BLaER1 treated with 17β-estradiol and CSF1 and Interleukin-3, amounts not matched to agents 10 nM and 100 nM (cell line): ENCODE measurements at regions not wholly inside any gene's neighbourhood (a gene's known extent, or its start where the extent isn't known, plus 50 kb on each side); places are given as distances from the start of the nearest gene placed in this dataset.
"Not testable (repeated sequence)": the region's sequence is repeated elsewhere in the genome, so short reads cannot be mapped to it uniquely, and the experiment has no call there.

Experiments used
- H3K27ac ChIP-seq, 11 experiments: shearing (Covaris generic); formaldehyde crosslinking; 2 replicates each; pipeline ENCODE4 v1.8.1; 2022
- H3K27me3 ChIP-seq, 11 experiments: shearing (Covaris generic); formaldehyde crosslinking; 2 replicates each; pipeline ENCODE4 v1.8.1; 2022
- H3K36me3 ChIP-seq, 11 experiments: shearing (Covaris generic); formaldehyde crosslinking; 2 replicates each; pipeline ENCODE4 v1.8.1; 2022
- H3K4me1 ChIP-seq, 10 experiments: shearing (Covaris generic); formaldehyde crosslinking; 2 replicates each; pipeline ENCODE4 v1.8.1; 2022
- H3K4me2 ChIP-seq, 11 experiments: shearing (Covaris generic); formaldehyde crosslinking; 2 replicates each; pipeline ENCODE4 v1.8.1; 2022
- H3K4me3 ChIP-seq, 10 experiments: shearing (Covaris generic); formaldehyde crosslinking; 2 replicates each; pipeline ENCODE4 v1.8.1; 2022
- H3K9ac ChIP-seq, 11 experiments: shearing (Covaris generic); formaldehyde crosslinking; 2 replicates each; pipeline ENCODE4 v1.8.1; 2022
- H3K9me3 ChIP-seq, 11 experiments: shearing (Covaris generic); formaldehyde crosslinking; replicated peaks in 1 of 11; 2 replicates each; pipeline ENCODE4 v1.8.1; 2022
- H4K20me1 ChIP-seq, 11 experiments: shearing (Covaris generic); formaldehyde crosslinking; 2 replicates each; pipeline ENCODE4 v1.8.1; 2022
- Cebpa-rat ChIP-seq, 11 experiments: shearing (Covaris generic); IDR thresholded peaks; 2 replicates each; pipeline ENCODE4 v1.8.1; 2022

DNA sequence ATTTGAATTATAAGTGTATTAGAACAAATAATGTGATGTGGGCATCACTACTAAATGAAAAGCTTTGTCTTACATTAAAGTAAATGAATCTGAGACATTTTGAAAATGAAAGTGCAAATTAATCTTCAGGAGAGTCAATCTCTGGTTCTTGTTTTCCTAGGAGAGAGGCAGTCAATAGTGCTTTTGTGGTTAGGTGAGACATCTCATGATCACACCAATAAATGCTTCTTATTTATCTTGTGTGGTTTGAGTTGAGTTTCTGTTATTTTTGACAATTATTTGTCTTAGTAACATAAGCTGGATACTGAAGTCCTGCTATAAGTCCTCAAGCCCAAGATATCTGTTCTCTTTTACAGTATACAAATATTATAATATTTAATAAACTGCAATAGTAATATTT is 1378.0 kb upstream of the PCDH9 start:
- TF ChIP-seq Cebpa-rat (IDR thresholded peaks at IDR 0.05) = no peak
- no peak overlapping the region for H3K27ac ChIP-seq

DNA sequence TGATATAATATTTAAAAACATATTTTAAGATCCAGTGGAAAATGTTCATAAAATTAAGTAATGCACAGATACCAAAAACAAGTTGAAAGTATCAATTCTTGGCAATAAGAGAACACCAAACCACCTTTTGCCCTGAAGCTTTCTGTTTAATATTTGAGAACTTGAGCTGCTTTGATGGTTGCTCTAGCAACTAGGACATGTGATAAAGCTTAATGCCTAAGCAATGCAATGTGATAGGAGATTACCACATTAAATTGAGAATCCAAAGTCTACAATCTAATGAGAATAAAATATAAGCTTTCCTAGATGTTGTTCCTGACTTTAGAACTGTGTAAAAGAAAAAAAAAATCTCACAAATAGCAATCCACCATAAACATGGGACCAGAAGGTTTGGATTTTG is 1367.5 kb upstream of the PCDH9 start:
- no peak for TF ChIP-seq Cebpa-rat (IDR thresholded peaks at IDR 0.05)
- no peak overlapping the region for H3K4me2 ChIP-seq

More for the DNA sequence above, 1378.0 kb upstream of the PCDH9 start:
- Histone ChIP-seq H3K9ac (no peak overlapping the region), H3K27me3 (no peaks in the 10 kb centered on the region), H3K4me2 (no peak overlapping the region), H3K9me3 (no peaks in the 10 kb centered on the region), H3K4me1 (no peaks in the 10 kb centered on the region), H3K4me3 (no peak overlapping the region), H3K36me3 (no peaks in the 10 kb centered on the region), H4K20me1 (no peaks in the 10 kb centered on the region)

DNA sequence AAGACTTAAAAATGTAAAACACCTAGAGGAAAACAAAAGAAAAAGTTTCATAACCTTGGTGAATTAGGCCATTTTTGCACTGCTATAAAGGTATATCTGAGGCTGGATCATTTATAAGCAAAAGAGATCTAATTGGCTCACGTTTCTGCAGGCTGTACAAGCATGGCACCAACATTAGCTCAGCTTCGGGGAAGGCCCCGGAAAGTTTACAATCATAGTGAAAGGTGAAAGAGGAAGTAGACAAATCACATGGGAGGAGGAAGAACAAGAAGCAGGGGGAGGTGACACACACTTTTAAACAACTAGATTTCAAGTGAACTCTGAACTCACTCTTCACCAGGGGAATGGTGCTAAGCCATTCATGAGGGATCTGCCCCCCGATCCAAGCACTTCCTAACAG is 1358.5 kb upstream of the PCDH9 start:
- Histone ChIP-seq H3K9ac (no peak overlapping the region), H3K4me1 (peaks cover 0 to 20% (median 8%) of the 10 kb centered on the region in 10 experiments; a peak in 10 of 20 replicates), H4K20me1 (no peaks in the 10 kb centered on the region), H3K4me2 (peak overlapping the region in 8 of 11 experiments; percentile 6 to 60 (median 31); a peak in 10 of 22 replicates), H3K4me3 (no peak overlapping the region), H3K9me3 (peaks cover 0 to 11% (median 0%) of the 10 kb centered on the region in 11 experiments; a peak in 2 of 22 replicates), H3K36me3 (no peaks in the 10 kb centered on the region), H3K27ac (peak overlapping the region in 5 of 11 experiments; percentile 11 to 57 (median 42); a peak in 6 of 22 replicates), H3K27me3 (no peaks in the 10 kb centered on the region)
- no peak for TF ChIP-seq Cebpa-rat (IDR thresholded peaks at IDR 0.05)

More for the DNA sequence above, 1367.5 kb upstream of the PCDH9 start:
- Histone ChIP-seq H3K9me3 (no peaks in the 10 kb centered on the region), H3K27ac (no peak overlapping the region), H3K4me3 (no peak overlapping the region), H4K20me1 (no peaks in the 10 kb centered on the region), H3K36me3 (no peaks in the 10 kb centered on the region), H3K27me3 (no peaks in the 10 kb centered on the region), H3K4me1 (peaks cover 0 to 7% (median 0%) of the 10 kb centered on the region in 10 experiments; a peak in 3 of 20 replicates), H3K9ac (no peak overlapping the region)

DNA sequence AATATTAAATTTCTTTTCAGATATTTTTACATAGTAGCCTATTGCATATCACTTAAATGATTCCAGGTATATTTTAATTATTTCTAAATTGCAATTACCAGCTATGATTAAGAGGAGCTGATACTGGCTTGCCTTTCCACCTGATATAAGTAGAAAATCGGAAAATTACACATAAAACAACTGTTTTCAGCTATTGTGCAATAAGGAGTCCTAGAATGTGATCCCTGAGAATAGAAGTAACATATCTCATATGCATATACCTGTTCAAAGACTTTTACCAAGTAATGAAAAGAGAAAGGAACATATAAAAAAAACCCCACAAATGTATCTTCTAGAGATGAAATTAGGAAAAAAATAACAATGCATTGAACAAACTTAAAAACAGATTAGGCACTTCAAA is 1354.6 kb upstream of the PCDH9 start:
- Histone ChIP-seq H3K9me3 (peaks cover 0 to 11% (median 0%) of the 10 kb centered on the region in 11 experiments; a peak in 2 of 22 replicates), H3K4me1 (peaks cover 0 to 20% (median 8%) of the 10 kb centered on the region in 10 experiments; a peak in 10 of 20 replicates), H3K9ac (no peak overlapping the region), H3K27ac (no peak overlapping the region), H4K20me1 (no peaks in the 10 kb centered on the region), H3K36me3 (no peaks in the 10 kb centered on the region), H3K27me3 (no peaks in the 10 kb centered on the region), H3K4me2 (no peak overlapping the region), H3K4me3 (no peak overlapping the region)
- peak in 1 of 11 experiments; percentile 29; a peak in 1 of 22 replicates for TF ChIP-seq Cebpa-rat (IDR thresholded peaks at IDR 0.05)

DNA sequence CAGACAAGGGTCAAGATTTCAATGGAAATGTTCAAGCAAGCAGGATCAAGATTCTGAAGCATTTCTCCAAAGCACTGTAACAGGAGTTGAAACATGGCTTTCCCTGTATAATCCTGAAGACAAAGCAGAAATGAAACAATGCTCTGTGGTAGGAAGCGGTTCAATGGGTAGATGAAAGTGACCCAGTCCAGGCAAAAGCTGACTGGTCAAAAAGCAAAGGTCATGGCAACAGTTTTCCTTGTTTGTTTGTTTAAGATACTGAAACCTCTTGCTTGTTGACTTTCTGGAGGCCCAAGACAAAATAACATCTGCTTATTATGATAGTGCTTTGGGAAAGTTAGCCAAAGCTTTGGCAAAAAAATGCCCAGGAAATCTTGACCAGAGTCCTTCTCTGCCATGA is 1343.9 kb upstream of the PCDH9 start:
- Histone ChIP-seq H3K4me1 (peaks cover 0 to 5% (median 0%) of the 10 kb centered on the region in 10 experiments; a peak in 1 of 20 replicates), H3K27me3 (no peaks in the 10 kb centered on the region), H3K4me3 (no peak overlapping the region), H4K20me1 (no peaks in the 10 kb centered on the region), H3K36me3 (no peaks in the 10 kb centered on the region), H3K9ac (no peak overlapping the region), H3K27ac (no peak overlapping the region; a peak in 1 of 22 replicates), H3K9me3 (no peaks in the 10 kb centered on the region), H3K4me2 (peak overlapping the region in 1 of 11 experiments; percentile 32; a peak in 1 of 22 replicates)
- TF ChIP-seq Cebpa-rat (IDR thresholded peaks at IDR 0.05) = no peak

DNA sequence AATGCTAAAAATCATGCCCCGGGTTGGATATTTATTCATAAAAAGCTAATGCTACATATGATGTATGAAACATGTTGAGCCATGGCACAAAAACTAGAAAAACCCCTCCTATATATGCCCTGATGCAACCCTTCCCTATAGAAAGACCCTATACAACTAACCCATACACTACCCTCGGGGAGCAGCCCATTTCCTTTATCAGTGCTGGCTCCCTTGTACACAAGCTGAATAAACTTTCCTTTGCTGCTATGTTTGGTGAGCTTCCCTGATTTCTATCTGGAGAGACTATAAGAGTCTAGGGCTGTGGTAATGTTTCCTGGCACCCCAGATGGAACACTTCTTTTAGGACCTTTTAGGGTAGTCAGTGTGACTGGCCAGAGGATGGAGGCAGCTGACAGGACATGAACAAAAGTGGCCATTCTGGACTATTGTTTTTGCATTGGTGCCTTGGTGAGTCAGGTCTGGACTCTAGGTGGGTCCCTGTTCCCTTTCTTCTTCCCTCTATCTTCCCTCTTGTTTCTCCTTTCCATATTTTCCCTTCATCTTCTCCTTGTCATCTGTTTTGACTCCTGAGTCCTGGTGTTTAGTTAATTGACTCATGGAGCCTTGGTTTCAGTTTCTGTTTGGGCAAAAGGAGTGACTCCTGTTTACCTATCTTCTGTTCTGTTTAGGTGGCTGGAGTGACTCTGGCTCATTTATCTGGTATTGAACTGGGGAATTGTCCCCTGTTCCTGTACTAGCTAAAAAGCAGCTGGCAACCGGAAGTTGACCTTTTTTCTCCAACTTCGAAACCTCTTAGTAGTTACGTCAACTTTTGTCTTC is 1321.8 kb upstream of the PCDH9 start:
- Histone ChIP-seq H3K27ac (no peak overlapping the region), H3K9me3 (no peaks in the 10 kb centered on the region), H3K9ac (no peak overlapping the region), H3K27me3 (no peaks in the 10 kb centered on the region), H3K4me2 (peak overlapping the region in 4 of 11 experiments; percentile 9 to 41 (median 10); a peak in 2 of 22 replicates), H4K20me1 (no peaks in the 10 kb centered on the region), H3K4me3 (no peak overlapping the region), H3K36me3 (no peaks in the 10 kb centered on the region), H3K4me1 (no peaks in the 10 kb centered on the region)
- no peak for TF ChIP-seq Cebpa-rat (IDR thresholded peaks at IDR 0.05)

DNA sequence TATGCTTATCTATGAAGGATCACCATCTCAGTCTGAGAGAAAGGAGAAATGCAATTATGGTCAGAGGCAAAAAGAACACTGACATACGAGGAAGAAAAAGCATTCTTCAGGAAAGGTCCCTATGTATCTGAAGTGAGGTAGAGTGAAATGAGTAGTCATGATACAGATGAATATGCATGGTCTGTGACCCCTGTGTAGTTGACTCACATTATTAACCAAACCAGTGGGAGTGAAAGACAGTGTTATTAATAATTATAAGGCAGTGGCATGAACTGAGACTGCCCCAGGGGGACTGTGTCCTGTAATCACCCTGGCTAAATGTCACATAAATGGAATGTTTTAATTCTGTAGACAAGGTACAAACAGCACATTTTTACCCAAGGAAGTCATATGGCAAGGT is 1320.2 kb upstream of the PCDH9 start:
- Histone ChIP-seq H3K27me3 (no peaks in the 10 kb centered on the region), H4K20me1 (no peaks in the 10 kb centered on the region), H3K9me3 (no peaks in the 10 kb centered on the region), H3K27ac (no peak overlapping the region), H3K36me3 (no peaks in the 10 kb centered on the region), H3K4me1 (no peaks in the 10 kb centered on the region), H3K4me3 (no peak overlapping the region), H3K9ac (no peak overlapping the region), H3K4me2 (no peak overlapping the region)
- TF ChIP-seq Cebpa-rat (IDR thresholded peaks at IDR 0.05) = no peak

DNA sequence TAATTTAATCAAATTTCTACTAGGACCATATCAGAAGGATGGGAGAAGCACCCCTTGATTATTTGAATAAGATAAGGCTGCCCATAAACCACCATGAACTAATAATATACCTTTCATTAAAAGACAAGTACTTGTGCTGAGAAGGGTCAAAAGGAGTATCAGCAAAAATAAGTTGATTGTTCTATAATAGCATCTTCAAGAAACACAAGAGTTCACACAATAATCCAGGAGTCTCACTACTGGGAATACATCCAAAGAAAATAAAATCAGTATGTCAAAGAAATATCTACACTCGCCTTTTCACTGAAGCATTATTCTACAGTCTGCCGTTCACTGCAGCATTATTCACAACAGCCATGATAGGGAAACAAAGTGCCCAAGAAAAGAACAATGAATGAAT is 1310.1 kb upstream of the PCDH9 start:
- no peaks in the 10 kb centered on the region for H3K27me3 ChIP-seq
- no peaks in the 10 kb centered on the region for H3K4me1 ChIP-seq
- H3K36me3 ChIP-seq = no peaks in the 10 kb centered on the region
- no peak overlapping the region for H3K4me3 ChIP-seq
- H4K20me1 ChIP-seq = no peaks in the 10 kb centered on the region
- no peak overlapping the region for H3K27ac ChIP-seq
- H3K9me3 ChIP-seq = no peaks in the 10 kb centered on the region
- no peak overlapping the region for H3K9ac ChIP-seq
- TF ChIP-seq Cebpa-rat (IDR thresholded peaks at IDR 0.05) = no peak
- H3K4me2 ChIP-seq = no peak overlapping the region

DNA sequence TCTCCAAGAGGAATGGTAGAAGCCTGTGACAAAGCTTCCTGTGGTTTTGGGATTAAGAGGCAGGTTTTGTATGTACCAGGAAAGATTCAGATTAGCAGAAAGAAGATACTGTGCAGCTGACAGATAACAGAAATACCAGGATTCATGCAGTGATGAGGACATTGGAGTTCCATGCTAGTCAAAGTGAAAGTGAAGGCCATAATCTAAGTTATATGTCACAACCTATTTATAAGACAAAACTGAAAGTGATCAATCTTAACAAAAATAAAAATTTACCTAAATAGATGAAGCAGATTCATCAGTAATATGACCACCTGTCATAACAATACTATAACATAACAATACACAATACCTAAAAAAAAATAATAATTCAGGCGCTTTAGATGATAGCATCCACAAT is 1305.2 kb upstream of the PCDH9 start:
- H3K27ac ChIP-seq = no peak overlapping the region
- H3K4me2 ChIP-seq = no peak overlapping the region
- no peaks in the 10 kb centered on the region for H4K20me1 ChIP-seq
- H3K4me3 ChIP-seq = no peak overlapping the region
- no peaks in the 10 kb centered on the region for H3K4me1 ChIP-seq
- H3K9ac ChIP-seq = no peak overlapping the region
- H3K9me3 ChIP-seq = no peaks in the 10 kb centered on the region
- H3K27me3 ChIP-seq = no peaks in the 10 kb centered on the region
- TF ChIP-seq Cebpa-rat (IDR thresholded peaks at IDR 0.05) = no peak
- no peaks in the 10 kb centered on the region for H3K36me3 ChIP-seq

DNA sequence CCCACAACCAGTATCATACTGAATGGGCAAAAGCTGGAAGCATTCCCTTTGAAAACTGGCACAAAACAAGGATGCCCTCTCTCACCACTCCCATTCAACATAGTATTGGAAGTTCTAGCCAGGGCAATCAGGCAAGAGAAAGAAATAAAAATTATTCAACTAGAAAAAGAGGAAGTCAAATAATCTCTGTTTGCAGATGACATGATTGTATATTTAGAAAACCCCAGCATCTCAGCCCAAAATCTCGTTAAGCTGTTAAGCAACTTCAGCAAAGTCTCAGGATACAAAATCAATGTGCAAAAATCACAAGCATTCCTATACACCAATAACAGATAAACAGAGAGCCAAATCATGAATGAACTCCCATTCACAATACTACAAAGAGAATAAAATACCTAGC is 1297.0 kb upstream of the PCDH9 start:
- peaks cover 0 to 15% (median 5%) of the 10 kb centered on the region in 10 experiments; a peak in 5 of 20 replicates for H3K4me1 ChIP-seq
- not testable (repeated sequence) for H3K27me3 ChIP-seq, H3K4me3 ChIP-seq, H3K36me3 ChIP-seq, H3K27ac ChIP-seq, H3K9ac ChIP-seq, H4K20me1 ChIP-seq
- peaks cover 6 to 35% (median 21%) of the 10 kb centered on the region in 11 experiments; a peak in 17 of 22 replicates for H3K9me3 ChIP-seq
- H3K4me2 ChIP-seq = peak overlapping the region in 2 of 11 experiments; percentile 12 to 13; a peak in 3 of 22 replicates
